ENCODE measurements at regions not wholly inside any gene's neighbourhood (a gene's known extent, or its start where the extent isn't known, plus 50 kb on each side); places are given as distances from the start of the nearest gene placed in this dataset.

DNA sequence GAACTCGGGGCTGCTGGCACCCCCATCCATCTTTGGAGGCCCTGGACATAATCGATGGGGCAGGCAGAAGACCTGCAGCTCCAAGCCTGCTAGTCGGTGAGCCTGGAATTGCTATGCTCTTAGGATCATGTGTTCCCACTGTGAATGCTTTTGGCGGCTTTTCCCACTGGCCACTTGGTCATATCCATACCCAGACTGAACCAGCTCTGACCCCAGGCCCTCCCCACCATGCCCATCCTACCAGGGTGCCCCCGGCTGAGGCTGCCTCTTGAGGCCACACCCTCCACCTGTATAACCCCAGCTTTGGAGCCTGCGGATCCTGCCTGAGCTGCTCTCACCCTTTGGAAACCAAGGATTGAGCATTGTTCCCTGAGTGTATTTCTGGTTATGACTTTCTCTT lies 113.5 kb downstream of the TENT4A start:
- H3K4me3 Mint-ChIP-seq, result no peak overlapping the region
- H3K36me3 Mint-ChIP-seq, result peaks cover 1% of the 10 kb centered on the region

DNA sequence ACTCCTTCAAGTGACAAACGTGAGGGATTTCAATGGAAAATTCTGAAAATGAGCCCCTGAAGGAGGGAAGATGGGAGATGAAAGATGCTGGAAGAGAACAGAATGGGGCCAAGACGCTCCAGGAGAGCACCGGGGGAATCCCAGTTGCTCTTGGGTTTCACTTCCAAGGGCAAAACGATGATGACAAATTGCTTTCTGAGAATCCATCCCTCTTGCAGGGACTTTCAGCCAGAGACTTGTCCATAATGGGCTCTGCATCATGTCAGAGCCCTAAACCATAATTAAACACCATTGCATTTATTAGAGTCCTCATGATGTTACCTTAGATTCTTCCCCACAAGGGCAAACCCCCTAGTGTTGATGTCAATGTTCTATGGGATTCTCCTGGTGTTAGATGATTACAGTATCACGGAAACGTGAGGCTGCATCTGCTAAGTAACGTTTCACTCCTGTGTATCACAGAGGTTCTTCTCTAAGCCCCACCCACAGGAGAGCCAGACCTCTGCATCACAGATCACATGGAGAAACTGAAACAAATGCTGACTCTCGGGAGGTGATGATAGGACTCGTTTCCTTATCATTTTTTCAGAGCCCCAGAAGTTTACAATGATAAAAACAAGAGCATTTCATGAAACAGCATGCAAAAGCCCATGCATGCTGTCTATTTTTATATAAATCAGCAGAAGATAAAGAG lies 114.4 kb downstream of the TENT4A start:
- Mint-ChIP-seq H3K27me3 (peaks cover 4% of the 10 kb centered on the region), H3K36me3 (no peaks in the 10 kb centered on the region), H3K4me3 (peak overlapping the region; percentile 52), H3K4me1 (peaks cover 35% of the 10 kb centered on the region), H3K27ac (peak overlapping the region; percentile 82), H3K9me3 (peaks cover 12% of the 10 kb centered on the region)
- peak; percentile 43 for DNase-seq

More for the DNA sequence above, 113.5 kb downstream of the TENT4A start:
- H3K27ac Mint-ChIP-seq, result no peak overlapping the region
- peaks cover 28% of the 10 kb centered on the region for H3K4me1 Mint-ChIP-seq
- H3K9me3 Mint-ChIP-seq, result peaks cover 15% of the 10 kb centered on the region
- DNase-seq, result no peak
- peaks cover 5% of the 10 kb centered on the region for H3K27me3 Mint-ChIP-seq

DNA sequence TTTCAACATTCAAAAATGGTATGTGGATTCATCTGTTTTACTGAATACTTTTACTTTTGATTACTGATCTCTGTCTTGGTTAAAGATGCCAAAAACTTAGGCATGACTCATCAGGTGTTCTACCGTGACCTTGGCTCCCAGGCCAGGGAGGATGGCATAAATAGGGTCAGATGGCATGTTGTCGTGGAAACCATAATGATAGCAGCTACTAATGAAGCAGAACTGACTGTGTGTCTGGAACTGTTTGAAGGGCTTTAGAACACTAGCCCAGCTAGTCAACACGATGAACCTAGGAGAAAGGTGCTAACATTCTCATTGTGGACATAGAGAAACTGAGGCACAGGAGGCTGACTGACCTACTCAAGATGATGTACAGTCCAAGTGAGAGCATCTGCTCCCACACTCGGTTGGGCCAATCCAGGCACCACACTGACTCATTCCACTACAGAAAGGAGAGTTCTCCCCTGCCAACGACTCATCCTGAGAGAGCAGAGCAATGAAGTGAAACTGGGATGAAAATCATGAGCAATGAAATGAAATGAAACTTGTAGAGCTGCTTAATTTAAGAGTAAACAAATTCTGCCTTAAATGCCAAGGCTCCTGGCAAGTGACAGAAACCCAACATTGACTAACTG lies 116.0 kb downstream of the TENT4A start:
- Mint-ChIP-seq H3K27ac (peak overlapping the region; percentile 67), H3K36me3 (no peaks in the 10 kb centered on the region), H3K4me3 (peak overlapping the region; percentile 32), H3K27me3 (peaks cover 3% of the 10 kb centered on the region), H3K4me1 (peaks cover 39% of the 10 kb centered on the region), H3K9me3 (peaks cover 12% of the 10 kb centered on the region)
- peak; percentile 67 for DNase-seq

DNA sequence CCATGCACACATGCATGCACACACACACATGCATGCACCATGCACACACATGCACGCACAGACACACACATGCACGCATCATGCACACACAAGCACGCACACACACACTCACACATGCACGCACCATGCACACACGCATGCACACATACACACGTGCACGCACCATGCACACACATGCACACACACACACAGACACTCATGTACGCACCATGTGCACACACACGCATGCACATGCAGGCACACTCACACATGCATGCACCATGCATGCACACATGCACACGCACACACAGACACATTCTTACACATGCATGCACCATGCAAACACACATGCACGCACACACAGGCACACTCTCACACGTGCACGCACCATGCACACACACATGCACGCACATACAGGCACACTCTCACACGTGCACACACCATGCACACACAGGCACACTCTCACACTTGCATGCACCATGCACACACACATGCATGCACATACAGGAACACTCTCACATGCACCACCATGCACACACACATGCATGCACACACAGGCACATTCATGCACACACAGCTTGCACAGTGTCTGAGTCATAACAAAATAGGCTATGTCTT lies 117.5 kb downstream of the TENT4A start:
- peaks cover 39% of the 10 kb centered on the region for H3K4me1 Mint-ChIP-seq
- no peak overlapping the region for H3K27ac Mint-ChIP-seq
- no peak for DNase-seq
- H3K27me3 Mint-ChIP-seq, result peaks cover 6% of the 10 kb centered on the region
- no peaks in the 10 kb centered on the region for H3K36me3 Mint-ChIP-seq
- H3K4me3 Mint-ChIP-seq, result no peak overlapping the region
- H3K9me3 Mint-ChIP-seq, result peaks cover 12% of the 10 kb centered on the region

DNA sequence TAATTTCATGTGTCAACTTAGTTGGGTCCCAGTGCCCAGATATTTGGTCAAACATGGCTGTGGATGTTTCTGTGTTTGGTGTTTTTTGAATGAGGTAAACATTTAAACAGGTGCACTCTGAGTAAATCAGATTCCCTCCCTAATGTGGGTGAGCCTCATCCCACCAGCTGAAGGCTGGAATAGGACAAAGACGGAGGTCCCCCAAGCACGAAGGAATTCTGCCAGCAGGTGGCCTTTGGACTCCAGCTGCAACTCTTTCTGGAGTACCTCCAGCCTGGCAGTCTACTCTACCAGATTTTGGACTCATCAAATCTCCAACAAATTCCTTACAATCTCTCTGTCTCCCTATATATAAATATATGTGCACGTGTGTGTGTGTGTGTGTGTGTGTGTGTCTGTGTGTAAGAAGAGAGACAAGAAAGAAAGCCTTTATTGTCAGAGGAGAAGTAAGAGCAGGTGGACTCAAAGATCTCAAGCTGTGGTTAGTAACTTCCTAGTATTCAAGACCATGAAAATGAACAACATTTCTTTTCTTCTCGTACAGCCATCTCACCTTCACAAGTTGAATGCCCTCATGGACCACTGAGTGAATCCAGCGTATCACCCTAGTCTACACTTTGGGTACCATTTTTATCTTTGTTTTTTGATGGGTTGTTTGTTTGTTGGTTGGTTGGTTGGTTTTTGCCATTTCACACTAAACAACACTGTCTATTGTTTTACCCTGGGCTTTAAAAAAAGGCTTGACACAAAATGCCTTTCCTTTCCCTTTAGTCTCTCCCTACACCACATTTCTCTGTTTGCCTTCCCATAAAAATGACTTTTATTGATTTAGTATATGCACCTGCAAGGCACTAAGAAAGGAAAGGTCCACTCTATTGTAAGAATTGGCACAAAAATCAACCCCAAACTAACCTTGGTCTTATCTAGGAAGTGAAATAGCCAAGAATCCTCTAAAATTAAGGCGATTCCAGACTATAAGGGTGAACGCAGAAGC lies 118.7 kb downstream of the TENT4A start:
- Mint-ChIP-seq H3K27me3 (peaks cover 6% of the 10 kb centered on the region), H3K36me3 (no peaks in the 10 kb centered on the region), H3K27ac (no peak overlapping the region), H3K4me3 (no peak overlapping the region), H3K9me3 (peaks cover 12% of the 10 kb centered on the region), H3K4me1 (peaks cover 39% of the 10 kb centered on the region)
- DNase-seq, result no peak

DNA sequence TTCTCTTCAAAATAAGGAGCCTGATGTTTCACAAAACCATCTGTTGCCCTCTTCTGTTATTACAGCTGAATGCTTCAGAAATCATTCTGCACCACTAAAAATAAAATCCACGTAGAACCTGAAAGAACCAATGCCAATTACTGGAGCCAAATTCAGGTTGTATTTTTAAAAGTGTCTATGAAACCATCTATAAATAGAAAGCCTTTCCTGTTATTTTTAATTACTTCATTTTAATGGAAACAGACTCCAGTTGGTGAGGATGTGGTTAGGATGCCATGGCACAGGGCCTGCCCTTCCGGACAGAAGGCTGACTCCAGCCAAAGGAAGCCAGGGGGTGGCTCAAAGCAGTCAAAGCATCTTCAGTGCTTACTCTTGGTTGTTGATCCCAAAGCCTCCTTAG lies 119.8 kb downstream of the TENT4A start:
- Mint-ChIP-seq H3K36me3 (no peaks in the 10 kb centered on the region), H3K27me3 (peaks cover 6% of the 10 kb centered on the region), H3K4me1 (peaks cover 34% of the 10 kb centered on the region), H3K9me3 (peaks cover 18% of the 10 kb centered on the region), H3K27ac (no peak overlapping the region), H3K4me3 (no peak overlapping the region)
- no peak for DNase-seq

DNA sequence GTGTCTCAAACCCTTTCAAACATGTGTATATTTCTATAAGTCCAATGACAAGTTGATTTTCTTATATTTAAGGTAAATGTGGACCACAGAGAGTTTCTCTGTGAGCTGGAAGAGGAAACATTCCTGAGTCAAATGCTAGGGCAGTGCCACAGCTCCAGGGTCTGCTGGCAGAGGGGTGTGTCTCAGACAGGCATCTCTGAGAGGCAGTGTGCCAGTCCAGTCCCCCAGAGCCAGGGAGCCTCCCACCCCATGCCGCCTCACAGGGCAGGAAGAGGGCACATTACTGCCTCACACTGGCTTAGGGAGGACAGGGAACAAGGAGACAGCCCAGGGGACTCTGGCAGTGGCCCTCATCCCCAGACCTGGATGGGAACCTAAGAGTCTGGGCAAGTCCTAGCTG lies 120.2 kb downstream of the TENT4A start:
- H3K27me3 Mint-ChIP-seq, result peaks cover 6% of the 10 kb centered on the region
- peaks cover 30% of the 10 kb centered on the region for H3K4me1 Mint-ChIP-seq
- peaks cover 20% of the 10 kb centered on the region for H3K9me3 Mint-ChIP-seq
- no peaks in the 10 kb centered on the region for H3K36me3 Mint-ChIP-seq
- DNase-seq, result no peak
- H3K4me3 Mint-ChIP-seq, result no peak overlapping the region
- no peak overlapping the region for H3K27ac Mint-ChIP-seq

DNA sequence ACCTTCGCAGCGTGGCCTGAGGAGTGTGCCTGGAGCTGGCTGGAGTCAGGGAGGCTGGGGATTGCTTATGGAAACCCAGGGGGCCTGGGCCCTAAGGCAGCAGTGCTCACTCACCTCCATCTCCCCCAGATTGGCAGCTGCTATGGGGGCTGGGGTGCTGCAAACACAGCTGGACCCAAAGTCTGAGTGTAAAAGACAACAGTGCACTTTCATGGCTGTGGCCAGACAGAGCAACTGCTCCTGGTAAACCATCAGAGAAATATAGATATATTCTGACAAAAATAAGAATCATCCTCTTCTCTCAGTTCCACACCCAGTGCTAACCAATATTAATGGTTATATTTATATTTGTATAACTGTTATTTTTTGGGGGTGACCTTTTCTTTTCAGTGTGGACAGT lies 123.9 kb downstream of the TENT4A start:
- Mint-ChIP-seq H3K36me3 (no peaks in the 10 kb centered on the region), H3K27me3 (peaks cover 6% of the 10 kb centered on the region), H3K9me3 (peaks cover 8% of the 10 kb centered on the region), H3K4me3 (no peak overlapping the region), H3K27ac (no peak overlapping the region), H3K4me1 (peaks cover 13% of the 10 kb centered on the region)
- no peak for DNase-seq

DNA sequence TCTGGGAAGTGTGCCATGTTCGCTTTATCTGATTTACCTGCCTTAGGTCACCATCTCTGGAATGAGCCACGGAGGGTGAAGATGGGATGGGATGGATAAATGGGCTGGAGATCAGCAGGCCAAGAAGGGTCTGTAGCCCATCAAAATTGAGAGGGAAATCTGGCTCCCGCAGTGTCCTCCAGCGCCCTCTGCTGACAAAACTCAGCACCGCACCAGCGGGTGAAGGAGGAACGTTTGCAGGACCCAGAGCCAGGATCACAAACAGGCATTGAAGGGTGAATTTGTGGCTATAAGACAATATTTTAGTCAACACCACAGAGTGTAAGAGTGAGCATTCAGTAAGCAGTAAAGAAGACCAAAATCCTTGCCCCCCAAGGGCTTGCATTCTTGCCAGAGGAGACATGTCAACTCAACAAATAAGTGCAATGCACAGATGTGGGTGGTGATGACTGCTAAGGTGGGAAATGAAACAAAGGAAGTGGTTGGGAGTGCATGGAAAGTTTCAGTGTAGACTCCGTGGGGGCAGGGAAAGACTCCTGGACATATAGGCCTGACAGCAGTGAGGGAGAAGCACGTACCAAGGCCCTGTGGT lies 124.4 kb downstream of the TENT4A start:
- Mint-ChIP-seq H3K9me3 (peaks cover 8% of the 10 kb centered on the region), H3K36me3 (no peaks in the 10 kb centered on the region), H3K27ac (no peak overlapping the region), H3K4me1 (peaks cover 8% of the 10 kb centered on the region), H3K4me3 (no peak overlapping the region), H3K27me3 (peaks cover 6% of the 10 kb centered on the region)
- DNase-seq, result peak; percentile 30

DNA sequence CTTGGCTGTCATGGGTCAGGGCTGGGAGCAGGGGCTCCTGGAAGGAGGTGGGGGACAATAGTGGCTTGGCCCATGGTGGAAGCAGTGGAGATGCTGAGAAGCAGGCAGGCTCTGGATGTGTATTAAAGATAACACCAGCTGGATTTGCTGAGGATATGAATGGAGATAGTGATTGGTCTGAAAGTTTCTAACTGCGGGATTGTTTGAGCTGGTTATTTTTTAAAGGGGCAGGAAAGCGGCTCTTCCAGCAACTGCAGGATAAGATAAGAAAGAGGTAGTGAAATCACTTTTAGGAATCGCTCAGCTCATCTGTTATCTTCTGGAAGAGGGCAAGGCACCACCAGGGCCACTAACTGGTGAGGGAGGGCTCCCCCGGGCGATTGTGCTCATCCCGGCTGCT lies 125.5 kb downstream of the TENT4A start:
- no peak overlapping the region for H3K4me3 Mint-ChIP-seq
- peaks cover 6% of the 10 kb centered on the region for H3K27me3 Mint-ChIP-seq
- no peak overlapping the region for H3K27ac Mint-ChIP-seq
- DNase-seq, result no peak
- peaks cover 4% of the 10 kb centered on the region for H3K4me1 Mint-ChIP-seq
- H3K36me3 Mint-ChIP-seq, result no peaks in the 10 kb centered on the region
- H3K9me3 Mint-ChIP-seq, result peaks cover 8% of the 10 kb centered on the region

DNA sequence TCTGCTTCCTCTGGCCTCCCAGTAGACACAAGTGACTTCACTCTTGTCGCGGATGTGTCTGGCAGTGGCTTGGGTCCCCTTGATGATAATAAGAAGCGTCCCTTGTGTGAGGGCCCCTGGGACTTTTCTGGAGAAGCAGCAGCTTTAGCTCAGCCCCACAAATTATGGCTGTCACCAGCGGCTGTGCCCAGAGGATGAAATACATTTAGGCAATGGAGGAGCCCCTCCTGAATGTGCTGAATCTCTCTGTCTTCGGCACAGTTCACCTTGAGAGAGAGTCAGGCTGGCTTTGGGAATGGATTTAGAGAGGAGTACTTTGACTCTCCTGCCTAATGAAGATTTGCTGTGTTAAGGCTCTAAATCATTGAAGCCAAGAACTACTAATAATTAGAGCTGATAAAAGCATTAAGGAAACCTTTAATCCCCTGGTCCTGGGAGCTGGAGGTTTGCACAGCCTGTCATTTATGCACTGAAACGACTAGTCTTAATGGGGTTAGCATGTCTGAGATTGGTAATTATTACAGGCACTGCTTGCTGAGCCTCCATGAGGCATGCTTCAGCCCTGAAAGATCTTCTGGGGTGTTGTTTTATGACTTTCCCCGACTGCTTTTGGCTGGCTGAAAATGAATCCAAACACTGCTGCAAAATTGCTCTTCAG lies 127.0 kb downstream of the TENT4A start:
- Mint-ChIP-seq H3K36me3 (no peaks in the 10 kb centered on the region), H3K4me1 (peaks cover 4% of the 10 kb centered on the region), H3K9me3 (peaks cover 8% of the 10 kb centered on the region), H3K4me3 (no peak overlapping the region), H3K27me3 (no peaks in the 10 kb centered on the region), H3K27ac (no peak overlapping the region)
- no peak for DNase-seq

DNA sequence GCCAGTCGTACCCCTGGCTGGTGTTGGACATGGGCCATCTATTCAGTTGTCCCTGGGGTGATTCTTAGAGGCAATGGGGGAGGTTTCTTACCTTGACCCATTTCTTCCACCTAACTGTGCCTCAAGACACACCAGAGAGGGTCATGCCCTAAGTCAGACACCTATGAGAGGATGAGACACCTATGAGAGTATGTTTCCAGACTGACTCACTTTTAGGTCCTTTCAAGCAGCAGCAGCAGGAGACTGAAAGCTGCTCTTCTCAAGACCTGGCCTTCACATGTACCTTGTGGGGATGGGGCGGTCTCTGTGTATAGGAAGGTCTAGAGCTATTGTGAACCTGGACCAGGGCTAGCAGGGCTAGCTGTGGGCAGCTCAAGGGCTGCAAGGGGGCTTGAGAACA lies 130.1 kb downstream of the TENT4A start:
- Mint-ChIP-seq H3K27me3 (no peaks in the 10 kb centered on the region), H3K27ac (no peak overlapping the region), H3K36me3 (no peaks in the 10 kb centered on the region), H3K4me3 (no peak overlapping the region), H3K9me3 (no peaks in the 10 kb centered on the region), H3K4me1 (peaks cover 4% of the 10 kb centered on the region)
- no peak for DNase-seq

DNA sequence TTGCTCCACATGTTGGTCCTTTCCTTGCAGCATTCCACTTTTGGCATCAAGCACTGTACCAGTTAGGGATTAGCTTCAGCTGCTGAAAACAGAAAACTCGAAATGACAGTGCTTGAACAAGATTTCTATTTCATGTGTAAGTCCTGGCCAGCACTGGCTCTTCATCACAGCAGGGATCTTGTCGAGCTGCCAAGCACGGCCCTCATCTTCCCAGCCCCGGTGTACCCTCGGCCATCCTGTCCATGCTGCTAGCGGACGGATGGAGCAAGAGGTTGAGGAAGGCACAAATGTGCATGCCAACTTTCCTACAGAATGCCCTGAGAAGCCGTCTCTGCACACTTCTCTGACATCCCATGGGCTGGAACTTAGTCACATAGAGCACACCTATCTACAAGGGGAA lies 130.6 kb downstream of the TENT4A start:
- Mint-ChIP-seq H3K27ac (no peak overlapping the region), H3K9me3 (no peaks in the 10 kb centered on the region), H3K4me3 (no peak overlapping the region), H3K27me3 (no peaks in the 10 kb centered on the region), H3K4me1 (peaks cover 4% of the 10 kb centered on the region), H3K36me3 (no peaks in the 10 kb centered on the region)
- no peak for DNase-seq

DNA sequence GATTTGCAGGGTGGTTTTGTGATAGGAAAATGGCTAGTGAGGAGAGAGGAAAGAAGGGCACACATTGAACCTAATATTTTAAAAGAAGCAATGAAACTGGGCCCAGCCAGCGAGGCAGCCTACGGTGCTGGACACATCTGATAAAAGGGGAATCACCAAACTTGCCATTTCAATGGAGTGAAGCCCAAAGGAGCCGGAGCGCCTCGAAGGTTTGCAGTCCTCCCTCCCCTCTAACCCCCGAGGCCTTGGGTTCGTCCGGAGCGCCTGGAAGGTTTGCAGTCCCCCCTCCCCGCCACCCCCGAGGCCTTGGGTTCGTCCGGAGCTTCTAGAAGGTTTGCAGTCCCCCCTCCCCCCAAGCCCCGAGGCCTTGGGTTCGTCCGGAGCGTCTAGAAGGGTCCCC lies 132.6 kb downstream of the TENT4A start:
- H3K4me1 Mint-ChIP-seq, result peaks cover 4% of the 10 kb centered on the region
- no peaks in the 10 kb centered on the region for H3K9me3 Mint-ChIP-seq
- no peak for DNase-seq
- H3K36me3 Mint-ChIP-seq, result no peaks in the 10 kb centered on the region
- H3K4me3 Mint-ChIP-seq, result no peak overlapping the region
- H3K27me3 Mint-ChIP-seq, result no peaks in the 10 kb centered on the region
- no peak overlapping the region for H3K27ac Mint-ChIP-seq

Data from activated naive CD8-positive, alpha-beta T cell treated with anti-CD3 and anti-CD28 coated beads for 36 hours (primary cell).